ENCODE measurements at regions not wholly inside any gene's neighbourhood (a gene's known extent, or its start where the extent isn't known, plus 50 kb on each side); places are given as distances from the start of the nearest gene placed in this dataset.
"Not testable (repeated sequence)": the region's sequence is repeated elsewhere in the genome, so short reads cannot be mapped to it uniquely, and the experiment has no call there.

GRCh38 chr6:159414711-159415110, 245.5 kb downstream of the FNDC1 start:
- Histone ChIP-seq H3K27me3 (ENCODE audit: control insufficient read depth in 2 of 2, insufficient read depth in 2 of 2, low read length in 2 of 2) (no peaks in the 10 kb centered on the region), H3K36me3 (replicated peaks in 1 of 2; ENCODE audit: control insufficient read depth in 1 of 2, insufficient read depth in 2 of 2, low read length in 2 of 2) (no peaks in the 10 kb centered on the region), H3K4me3 (replicated peaks in 1 of 3; ENCODE audit: low read depth in 2 of 3, low read length in 3 of 3) (no peak overlapping the region), H3K4me2 (replicated peaks; ENCODE audit: extremely low read depth, low read length, poor library complexity, severe bottlenecking) (no peak overlapping the region), H3K27ac (ENCODE audit: low read depth in 1 of 2, low read length in 2 of 2) (no peak overlapping the region), H4K20me1 (ENCODE audit: insufficient read depth, low read length) (no peaks in the 10 kb centered on the region), H3K9ac (ENCODE audit: insufficient read depth, low read length, poor library complexity, severe bottlenecking) (no peak overlapping the region), H3K4me1 (ENCODE audit: control insufficient read depth in 1 of 2, insufficient read depth in 2 of 2, low read length in 2 of 2) (no peaks in the 10 kb centered on the region), H2AFZ (ENCODE audit: insufficient read depth, low read depth, low read length, poor library complexity, severe bottlenecking) (no peak overlapping the region), H3K9me3 (replicated peaks in 1 of 2; ENCODE audit: control insufficient read depth in 1 of 2, insufficient read depth in 1 of 2, low read length in 2 of 2) (peaks cover 0 to 6% of the 10 kb centered on the region in 2 donors), H3K79me2 (ENCODE audit: insufficient read depth, low read length) (no peaks in the 10 kb centered on the region)
- peaks cover 0 to 2% (median 2%) of the 10 kb centered on the region in 3 donors for H3K27me3 Mint-ChIP-seq (ENCODE audit: low read depth in 3 of 3)
- H3K36me3 Mint-ChIP-seq, result no peaks in the 10 kb centered on the region
- no peak for TF ChIP-seq CTCF (IDR thresholded peaks at IDR 0.05)
- peaks cover 5 to 12% (median 8%) of the 10 kb centered on the region in 7 donors for H3K9me3 Mint-ChIP-seq
- WGBS (ENCODE audit: insufficient coverage), result no CpG with 5 or more reads among the region's 2 CpGs
- no peak overlapping the region for H3K27ac Mint-ChIP-seq
- intact Hi-C loops (cut with micrococcal nuclease), result no loop called here
- no peaks in the 10 kb centered on the region for H3K4me1 Mint-ChIP-seq
- H3K4me3 Mint-ChIP-seq, result no peak overlapping the region
- DNase-seq, result no peak

GRCh38 chr6:159407211-159407780, 238.1 kb downstream of the FNDC1 start:
- H3K9me3 ChIP-seq (replicated peaks in 1 of 2; ENCODE audit: control insufficient read depth in 1 of 2, insufficient read depth in 1 of 2, low read length in 2 of 2), result peaks cover 0 to 11% of the 10 kb centered on the region in 2 donors
- H3K27ac Mint-ChIP-seq; H3K4me3 Mint-ChIP-seq; H4K20me1 ChIP-seq (ENCODE audit: insufficient read depth, low read length); H3K27ac ChIP-seq (ENCODE audit: low read depth in 1 of 2, low read length in 2 of 2); H3K36me3 Mint-ChIP-seq; H2AFZ ChIP-seq (ENCODE audit: insufficient read depth, low read depth, low read length, poor library complexity, severe bottlenecking); H3K4me2 ChIP-seq (replicated peaks; ENCODE audit: extremely low read depth, low read length, poor library complexity, severe bottlenecking); H3K79me2 ChIP-seq (ENCODE audit: insufficient read depth, low read length); H3K27me3 Mint-ChIP-seq (ENCODE audit: low read depth in 3 of 3); H3K9ac ChIP-seq (ENCODE audit: insufficient read depth, low read length, poor library complexity, severe bottlenecking); H3K4me1 ChIP-seq (ENCODE audit: control insufficient read depth in 1 of 2, insufficient read depth in 2 of 2, low read length in 2 of 2); intact Hi-C loops (cut with micrococcal nuclease); DNase-seq; H3K27me3 ChIP-seq (ENCODE audit: control insufficient read depth in 2 of 2, insufficient read depth in 2 of 2, low read length in 2 of 2); H3K4me3 ChIP-seq (replicated peaks in 1 of 3; ENCODE audit: low read depth in 2 of 3, low read length in 3 of 3); H3K36me3 ChIP-seq (replicated peaks in 1 of 2; ENCODE audit: control insufficient read depth in 1 of 2, insufficient read depth in 2 of 2, low read length in 2 of 2); H3K4me1 Mint-ChIP-seq: not testable (repeated sequence)
- H3K9me3 Mint-ChIP-seq, result peaks cover 3 to 12% (median 7%) of the 10 kb centered on the region in 7 donors
- 98% methylated on average over 17 of the region's 41 CpGs for WGBS (ENCODE audit: insufficient coverage)

Data from CD14-positive monocyte (primary cell).